C1 segment of cervical spinal cord (tissue), 14 donors: ENCODE measurements at regions not wholly inside any gene's neighbourhood (a gene's known extent, or its start where the extent isn't known, plus 50 kb on each side); places are given as distances from the start of the nearest gene placed in this dataset.

ENCODE experiments used
- DNase-seq, 14 donors: peaks; one replicate each; lab custom pipeline; 2025; lab: John Stamatoyannopoulos, UW

DNA sequence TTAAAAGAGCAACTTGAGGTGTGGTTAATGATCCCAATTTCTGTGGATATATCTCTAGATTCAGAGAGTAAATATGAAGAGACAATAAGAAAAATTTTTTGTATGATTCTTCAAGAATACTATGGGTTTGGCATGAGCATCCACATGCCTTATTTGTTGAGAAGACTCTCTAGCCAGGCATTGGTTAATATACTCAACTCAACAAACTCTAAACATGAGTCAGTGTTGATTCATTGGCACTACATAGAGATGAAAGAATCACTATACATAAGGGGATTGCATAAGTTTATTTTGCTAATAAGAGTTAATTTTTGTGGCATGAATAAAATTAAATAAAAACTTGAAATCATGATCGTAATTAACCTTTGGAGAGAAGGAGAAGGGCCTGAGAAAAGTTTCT, 930.2 kb upstream of the LRRTM1 start:
- DNase-seq, result no peak

DNA sequence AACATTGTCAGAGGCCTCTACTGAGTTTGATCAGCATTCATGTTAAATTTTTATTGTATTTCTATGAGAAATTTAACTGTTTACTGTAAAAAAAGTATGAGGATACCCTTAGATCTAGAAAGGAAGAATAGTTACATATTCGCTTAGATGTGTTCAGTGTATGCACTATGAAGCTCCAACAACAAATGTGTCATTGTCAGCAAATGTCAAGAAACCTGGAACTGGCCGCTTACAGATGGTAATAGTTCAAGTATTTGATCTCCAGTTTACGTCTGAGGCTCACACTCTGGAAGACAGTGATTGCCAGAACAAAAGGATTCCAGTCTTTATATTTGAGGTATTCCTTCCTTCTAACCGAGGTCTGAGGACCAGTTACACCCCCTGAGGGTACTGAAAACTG, 921.2 kb upstream of the LRRTM1 start:
- DNase-seq, result no peak

DNA sequence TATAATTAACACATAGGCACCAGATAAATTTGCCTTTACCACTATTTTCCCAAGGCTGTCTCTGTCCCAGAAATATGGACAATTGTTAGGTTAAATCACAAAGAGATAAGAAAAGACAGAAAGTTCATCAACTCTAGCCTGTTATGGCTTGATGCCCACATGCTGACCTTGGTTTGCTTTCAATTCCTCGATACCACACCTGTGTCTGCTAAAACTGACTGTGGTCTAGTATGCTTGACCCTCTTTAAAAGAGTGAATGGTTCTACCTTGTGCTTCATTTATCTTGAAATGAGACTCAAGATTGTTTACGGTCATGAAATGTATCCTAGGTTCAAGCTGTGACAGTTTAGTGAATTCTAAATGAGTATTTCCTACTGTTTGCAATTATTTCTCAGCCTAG, 909.0 kb upstream of the LRRTM1 start:
- DNase-seq, result no peak

DNA sequence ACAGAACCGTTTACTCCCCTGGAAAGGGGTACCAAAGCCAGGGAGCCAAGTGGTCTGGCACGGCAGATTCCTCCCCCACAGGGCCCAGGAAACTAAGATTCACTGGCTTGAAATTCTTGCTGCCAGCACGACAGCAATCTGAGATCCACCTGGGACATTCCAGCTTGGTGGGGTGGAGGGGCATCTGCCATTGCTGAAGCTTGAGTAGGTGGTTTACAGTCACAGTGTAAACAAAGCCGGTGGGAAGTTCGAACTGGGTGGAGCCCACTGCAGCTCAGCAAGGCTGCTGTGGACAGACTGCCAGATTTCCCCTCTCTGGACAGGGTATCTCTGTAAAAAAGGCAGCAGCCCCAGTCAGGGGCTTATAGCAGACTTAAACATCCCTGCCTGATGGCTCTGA, 901.7 kb upstream of the LRRTM1 start:
- no peak for DNase-seq

DNA sequence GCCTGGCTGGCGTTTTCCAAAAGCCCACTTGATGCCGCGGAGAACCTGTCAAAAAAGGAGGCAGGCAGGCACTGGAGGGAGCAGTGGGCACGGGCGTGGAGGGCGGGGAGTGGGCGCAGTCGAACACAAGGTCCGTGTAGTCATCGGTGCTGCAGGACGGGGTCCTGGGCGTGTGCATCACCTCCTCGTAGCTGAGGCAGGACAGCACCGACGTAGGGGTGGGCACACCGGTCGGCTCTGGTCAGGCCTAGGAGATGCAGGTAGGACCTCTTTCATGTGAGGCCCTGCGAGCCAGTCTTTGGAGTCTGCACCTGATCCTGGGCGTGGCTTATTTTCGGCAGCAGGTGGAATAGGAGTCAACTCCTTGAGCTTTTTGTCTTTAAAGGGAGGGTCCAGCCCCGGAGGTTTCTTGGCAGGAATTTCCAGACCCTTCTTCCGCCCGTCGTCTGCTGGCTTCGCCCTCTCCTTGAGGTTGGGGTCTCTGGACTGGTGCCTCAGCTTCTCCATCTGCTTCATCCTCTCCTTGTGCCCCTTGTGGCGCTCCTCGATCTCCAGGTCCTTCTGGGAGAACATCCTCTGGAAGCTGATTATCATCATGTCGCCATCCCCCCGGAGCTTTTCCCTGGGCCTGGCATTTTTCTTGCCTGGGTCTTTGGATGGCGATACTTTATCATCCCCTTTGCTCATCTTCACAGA, 892.5 kb upstream of the LRRTM1 start:
- no peak for DNase-seq

DNA sequence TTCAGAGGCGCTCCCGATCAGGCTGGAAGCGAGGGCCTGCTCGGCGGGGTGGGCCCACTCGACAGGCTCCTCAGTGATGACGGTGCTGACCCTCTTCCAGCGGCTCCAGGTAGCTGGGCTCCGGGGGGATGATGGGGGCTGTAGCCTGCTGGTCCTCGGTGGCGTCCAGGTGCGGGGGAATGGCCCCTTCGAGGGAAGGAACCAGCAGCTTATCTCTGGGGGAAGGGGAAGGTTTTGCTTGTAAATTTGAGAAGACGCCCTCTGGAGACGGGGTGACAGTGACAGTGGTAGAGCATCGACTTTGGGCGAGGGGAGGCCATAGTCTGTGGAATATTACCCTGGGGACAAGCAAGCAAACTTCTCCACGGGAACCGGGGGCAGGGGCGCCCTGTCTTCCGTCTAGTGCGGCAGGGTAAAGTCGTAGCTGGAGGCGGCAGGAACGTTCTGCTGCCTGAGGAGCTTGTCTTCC, 891.9 kb upstream of the LRRTM1 start:
- DNase-seq, result no peak

DNA sequence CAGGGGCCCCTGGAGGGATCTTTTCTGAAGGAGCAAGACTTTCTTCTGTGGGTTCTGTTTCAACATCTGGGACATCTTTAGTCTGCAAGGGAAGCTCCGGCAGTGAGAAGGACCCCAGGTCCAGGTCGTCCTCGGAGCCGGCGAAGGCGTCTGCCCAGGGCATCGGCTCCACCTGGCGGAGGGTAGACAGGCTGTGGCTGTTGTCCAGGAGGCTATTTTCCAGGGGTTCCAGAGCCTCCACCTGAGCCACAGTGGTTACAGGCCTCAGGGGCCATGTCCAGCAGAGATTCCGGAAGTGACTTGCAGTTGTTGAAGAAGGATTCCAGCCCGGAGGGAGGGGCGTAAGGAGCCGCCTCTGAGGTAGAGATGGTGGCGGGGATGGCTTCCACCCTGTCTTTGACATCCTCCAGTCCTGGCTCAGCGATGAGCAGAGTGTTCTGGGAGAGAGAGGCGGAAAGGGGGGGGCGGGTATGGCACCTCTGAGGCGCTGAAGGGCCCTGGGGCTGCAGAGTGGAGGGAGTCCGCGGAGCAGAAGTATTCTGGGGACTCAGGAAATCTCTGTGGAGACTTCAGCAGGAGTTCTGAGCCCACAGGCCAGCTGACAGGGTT, 891.3 kb upstream of the LRRTM1 start:
- no peak for DNase-seq

DNA sequence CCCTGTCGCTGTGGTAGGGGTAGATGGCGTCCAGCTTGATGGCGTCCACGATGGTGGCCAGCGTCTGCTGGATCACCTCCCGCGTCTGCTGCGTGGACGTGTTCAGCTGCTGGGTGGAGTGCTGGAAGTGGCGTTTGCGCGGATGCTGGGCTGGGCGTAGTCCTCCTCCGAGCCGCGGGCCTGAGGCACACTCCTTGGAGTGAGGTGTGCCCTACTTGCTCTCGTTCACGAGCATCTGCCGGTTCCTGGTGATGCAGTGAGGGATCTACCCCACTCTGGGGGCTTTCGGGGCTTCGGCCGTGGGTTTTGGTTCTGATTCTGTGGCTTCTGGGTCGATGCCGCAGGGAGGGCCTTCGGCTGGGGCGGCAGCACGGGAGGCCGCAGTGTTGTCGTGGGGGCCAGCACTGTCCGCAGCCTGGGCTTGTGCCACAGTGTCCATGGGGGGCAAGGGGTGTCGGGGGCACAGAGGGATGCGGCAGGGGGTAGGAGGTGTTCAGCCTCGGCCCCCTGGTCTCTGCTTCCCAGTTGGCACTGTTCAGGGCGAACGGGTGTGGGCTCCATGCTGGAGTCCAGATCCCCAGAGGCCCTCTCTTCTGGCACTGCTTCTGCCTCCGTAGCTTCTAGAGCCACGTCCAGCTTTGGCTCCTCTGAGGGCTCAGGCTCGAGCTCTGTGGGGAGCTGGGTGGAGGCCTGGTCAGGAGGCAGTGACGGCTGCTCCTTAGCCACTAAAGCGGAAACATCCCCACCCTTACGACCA, 890.6 kb upstream of the LRRTM1 start:
- no peak for DNase-seq

DNA sequence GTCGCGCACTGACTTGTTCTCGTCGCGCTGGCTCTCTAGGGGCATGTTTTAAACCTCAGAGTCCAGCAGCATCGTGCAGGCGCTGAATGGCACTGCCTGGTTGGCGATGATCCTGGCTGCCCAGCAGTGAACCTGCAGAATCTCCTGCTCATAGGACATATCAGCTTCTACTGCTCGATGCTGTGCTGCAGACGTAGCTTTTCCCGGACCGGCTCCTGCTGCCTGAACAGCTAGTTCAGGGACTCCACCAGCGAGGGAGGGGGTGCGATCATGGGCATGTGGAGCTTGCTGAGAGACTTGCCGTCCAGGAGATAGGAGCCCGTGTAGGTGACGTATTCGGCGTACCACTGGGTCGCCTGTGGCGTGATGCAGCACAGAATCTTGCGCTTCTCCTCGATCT, 890.0 kb upstream of the LRRTM1 start:
- DNase-seq, result no peak

DNA sequence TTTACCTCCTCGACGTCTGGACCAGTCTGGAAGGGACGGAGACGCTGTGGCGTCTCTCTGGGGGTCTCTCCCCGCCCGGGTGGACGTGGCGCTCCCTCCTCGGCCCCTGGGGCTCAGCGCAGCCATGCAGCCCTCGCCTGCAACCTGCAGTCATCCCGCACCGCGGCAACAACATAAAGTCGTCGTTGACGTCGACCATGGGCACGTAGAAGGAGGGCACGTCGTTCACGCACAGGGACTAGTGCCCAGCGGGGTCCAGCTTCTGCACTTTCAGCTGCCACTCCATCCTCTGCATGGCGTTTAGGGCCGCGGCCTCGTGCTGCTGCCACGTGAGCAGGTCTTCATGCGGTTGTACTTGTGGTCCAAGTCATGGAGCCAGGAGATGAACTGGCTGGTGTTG, 889.6 kb upstream of the LRRTM1 start:
- no peak for DNase-seq

DNA sequence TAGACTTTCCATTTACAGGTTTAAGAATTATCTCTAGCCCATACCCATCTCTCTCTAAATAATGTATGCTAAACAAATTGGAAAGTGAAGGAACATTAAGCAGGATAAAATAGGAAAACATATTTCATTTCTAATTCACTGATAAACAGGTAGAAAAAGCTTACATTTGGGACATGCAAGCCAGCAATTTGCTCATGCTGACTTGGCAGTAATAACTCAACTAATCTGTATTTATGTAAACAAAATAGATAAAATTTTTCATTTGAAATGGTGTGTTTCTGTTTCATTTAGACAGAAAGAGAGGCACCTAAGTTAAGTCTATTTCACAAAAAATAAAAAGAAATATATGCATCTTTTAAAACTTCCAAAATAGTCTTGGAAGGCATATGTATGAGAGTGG, 877.3 kb upstream of the LRRTM1 start:
- no peak for DNase-seq

DNA sequence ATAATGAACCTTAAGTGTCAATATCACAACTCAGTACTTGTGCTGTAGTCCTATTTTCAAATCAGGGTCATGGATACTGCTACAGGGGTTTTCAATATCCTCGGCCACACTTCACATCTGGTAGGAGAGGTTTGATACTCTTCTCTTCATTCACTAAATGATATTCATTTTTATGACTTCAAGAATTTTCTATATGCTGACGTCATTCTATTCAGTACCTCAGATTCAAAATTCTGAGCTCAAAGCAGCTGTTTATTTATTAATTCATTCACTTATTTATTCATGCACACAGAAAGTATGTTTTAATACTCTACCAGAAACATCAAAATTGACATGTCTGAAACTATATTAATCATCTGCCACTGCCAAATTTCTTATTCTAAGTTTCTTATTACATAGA, 866.9 kb upstream of the LRRTM1 start:
- DNase-seq, result no peak

DNA sequence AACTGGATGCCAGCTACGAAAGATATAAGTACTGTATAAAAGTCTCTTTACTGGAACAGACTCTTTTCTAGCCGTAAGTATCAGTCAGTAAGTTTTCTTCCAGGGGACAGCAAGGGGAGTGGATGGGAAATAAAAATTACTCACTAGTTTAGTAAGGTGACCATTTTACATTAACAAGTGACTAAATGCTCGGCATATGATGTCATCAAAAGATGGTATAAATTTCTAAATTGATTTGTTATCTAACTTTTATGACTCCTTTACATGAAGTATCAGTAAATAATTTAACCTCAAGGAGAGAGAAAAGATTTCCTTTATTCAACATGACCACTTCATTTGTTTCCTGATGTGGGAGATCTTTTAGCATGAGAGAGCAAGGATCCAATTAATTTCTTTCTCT, 859.0 kb upstream of the LRRTM1 start:
- DNase-seq, result no peak

DNA sequence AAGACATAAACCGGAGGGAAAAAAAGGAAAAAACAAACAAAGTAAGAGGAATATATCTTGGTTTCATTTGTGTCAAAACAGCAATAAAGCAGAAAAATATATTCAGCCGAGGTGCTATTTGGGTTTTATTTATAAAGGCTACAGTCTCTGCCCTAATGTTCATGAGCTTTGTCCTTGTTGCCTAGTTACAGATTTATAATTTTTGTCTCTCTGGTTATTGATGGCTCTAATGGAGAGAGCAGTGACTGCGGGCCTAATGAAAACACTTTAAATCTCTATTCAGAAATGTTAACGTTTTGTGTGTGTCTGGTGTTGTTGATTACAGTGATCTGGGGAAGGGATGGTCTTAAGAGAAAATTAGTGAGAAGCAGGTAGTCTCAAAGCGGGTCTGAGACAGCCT, 854.0 kb upstream of the LRRTM1 start:
- DNase-seq, result no peak

DNA sequence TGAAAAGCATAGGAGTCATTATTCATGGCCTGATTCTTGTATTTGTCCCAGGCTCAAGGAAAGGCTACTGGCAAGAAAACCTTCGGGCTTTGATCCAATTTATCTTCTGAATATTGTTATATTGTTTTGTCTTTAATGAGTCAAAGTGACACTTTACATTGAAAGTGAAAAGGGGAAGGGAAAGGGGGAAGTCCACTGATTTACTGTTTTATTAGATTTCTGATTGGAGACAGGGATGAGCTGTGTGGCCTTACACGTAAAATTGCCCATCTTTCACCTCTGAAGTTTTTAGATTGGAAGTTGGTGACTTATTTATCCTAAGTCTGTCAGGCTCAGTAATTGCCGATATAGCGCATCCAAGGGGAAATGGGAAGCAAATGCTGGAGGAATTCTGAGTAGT, 843.8 kb upstream of the LRRTM1 start:
- no peak for DNase-seq

DNA sequence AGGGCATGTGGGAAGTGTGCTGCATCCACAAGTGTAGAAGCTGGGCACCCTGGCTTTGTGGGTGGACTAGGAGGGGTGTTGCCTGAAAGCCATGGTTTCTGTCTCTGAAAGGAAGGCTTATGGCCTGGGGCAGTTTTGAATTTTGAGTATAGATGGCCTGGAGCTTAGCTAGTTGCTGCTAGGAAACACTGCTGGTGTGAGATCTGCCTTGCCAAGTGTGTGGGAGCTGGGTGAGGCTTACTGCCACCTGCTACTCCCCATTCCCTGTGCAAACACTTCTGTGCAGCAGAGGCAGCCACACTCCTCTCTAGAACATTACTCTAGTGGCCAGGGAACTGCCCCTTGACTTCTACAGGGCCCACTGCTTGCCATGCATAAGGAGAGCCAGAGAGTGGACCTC, 831.7 kb upstream of the LRRTM1 start:
- DNase-seq, result no peak

DNA sequence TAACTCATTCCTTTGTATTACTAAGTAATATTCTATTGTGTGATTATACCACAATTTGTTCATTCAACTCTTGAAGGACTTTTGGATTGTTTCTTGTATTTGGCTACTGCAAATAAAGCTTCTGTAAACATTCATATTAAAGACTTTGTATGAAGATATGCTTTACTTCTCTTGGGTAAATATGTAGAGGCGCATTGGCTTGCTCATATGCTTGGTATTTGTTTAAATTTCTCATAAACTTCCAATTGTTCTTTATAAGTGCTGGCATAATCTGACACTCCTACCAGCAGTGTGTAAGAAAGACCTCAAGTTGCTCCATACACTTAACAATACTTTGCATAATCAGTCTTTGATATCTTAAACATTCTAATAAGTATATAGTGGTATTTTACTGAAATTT, 792.8 kb upstream of the LRRTM1 start:
- no peak for DNase-seq

DNA sequence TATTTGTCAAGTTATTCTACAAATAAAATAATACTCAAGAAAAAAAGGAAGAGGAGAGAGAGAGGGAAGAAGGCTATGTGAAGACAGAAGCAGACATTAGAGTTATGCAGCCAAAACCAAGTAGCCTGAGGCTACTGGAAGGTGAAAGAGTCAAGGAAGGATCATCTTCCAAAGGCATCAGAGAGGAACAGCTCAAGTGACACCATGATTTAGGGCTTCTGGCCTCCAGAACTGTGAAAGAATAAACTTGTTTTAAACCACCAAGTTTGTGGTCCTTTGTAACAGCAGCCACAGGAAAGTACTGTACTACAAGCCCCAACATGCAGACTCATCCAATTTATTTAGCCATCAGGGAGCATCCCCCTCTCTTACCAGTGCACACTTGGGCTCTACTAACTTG, 788.5 kb upstream of the LRRTM1 start:
- no peak for DNase-seq

DNA sequence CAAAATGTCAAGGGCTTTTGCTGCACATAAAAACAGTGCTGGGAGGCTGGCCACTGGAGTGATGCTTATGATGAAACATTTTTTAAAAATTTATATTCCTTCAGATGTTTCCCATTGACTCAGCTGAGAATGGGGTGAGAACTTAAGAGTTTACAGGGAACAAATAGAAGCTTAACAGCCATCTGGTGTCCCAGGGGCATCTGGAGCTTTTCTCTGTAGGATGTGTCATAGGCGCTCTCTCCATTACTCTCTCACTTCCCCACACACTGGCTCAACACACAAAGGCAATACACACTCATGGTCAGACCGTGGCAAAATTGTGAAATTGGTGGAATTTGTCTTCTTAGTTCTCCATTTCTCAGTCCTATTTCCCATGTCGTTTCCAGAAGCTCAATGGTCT, 783.1 kb upstream of the LRRTM1 start:
- no peak for DNase-seq

DNA sequence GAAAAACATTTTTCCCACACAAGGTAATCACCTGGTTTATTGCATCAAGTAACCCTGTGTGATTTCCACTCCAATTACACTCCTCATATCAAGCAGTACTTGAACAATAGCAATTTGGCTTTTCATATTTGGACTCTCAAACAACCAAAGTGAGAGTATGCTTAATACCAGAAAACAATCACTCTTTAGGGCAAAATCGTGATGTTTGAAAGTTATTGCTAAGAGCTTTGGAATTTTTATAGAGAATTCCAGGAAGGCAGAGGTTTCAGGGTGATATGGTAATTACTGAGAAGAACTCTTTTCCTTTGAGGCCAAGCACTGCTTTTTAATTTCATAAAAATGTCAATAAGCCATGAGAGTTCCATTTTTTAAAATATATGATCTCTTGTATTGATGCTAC, 779.5 kb upstream of the LRRTM1 start:
- no peak for DNase-seq

DNA sequence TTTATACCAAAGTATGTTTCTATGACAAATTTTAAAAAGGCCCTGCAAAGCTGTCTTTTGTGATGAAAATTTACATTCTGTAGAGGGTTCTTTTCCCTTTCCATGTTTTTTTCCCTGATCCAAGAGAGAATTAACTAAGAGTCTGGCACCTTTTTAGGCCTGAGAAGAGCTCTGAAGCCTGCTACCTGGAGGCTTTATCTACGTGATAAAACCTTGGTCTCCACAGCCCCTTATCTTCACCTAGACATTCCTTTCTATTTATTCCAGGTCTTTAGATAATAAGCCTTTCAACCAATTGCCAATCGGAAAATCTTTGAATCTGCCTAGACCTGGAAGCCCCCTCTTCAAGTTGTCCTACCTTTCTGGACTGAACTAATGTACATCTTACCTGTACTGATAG, 774.1 kb upstream of the LRRTM1 start:
- no peak for DNase-seq

DNA sequence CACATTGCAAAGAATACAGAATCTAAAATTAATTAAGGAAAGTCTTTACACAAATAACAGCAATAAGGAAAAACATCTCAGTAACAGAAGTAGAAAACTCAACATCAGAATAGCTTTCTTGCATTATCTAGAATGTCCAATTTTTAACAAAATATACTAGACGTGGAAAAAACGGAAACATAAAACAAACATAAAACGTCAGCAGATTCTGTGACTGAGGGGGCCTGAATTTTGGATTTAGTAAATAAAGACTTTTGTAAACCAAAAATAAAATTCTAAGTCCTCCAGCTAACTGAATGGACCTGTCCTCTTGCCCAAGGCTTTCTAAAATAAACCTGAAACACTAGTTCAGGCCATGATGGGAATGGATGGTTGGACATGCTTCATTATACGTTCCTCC, 773.5 kb upstream of the LRRTM1 start:
- no peak for DNase-seq

DNA sequence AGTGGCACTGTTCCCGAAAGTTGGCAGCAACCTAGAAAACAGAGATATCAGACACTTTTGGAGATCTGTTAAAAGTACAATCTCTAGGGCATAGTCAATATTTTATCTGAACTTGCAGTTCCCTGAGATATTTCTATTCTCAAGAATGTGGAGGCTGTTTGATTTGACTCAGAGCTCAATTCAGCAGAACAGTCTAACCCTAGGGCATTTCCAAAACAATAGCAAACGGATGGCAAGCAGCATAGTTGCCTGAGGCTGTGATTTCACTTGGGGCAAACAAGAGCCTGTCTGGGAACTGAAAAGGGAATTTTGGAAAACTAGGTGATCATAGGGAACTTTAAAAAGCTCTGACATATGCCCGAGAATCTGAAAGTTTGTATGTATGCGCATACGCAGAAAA, 772.8 kb upstream of the LRRTM1 start:
- no peak for DNase-seq
